Esophagus muscularis mucosa (tissue), 4 donors: ENCODE measurements at regions not wholly inside any gene's neighbourhood (a gene's known extent, or its start where the extent isn't known, plus 50 kb on each side); places are given as distances from the start of the nearest gene placed in this dataset.

Experiments
- DNase-seq: peaks from one replicate; pipeline ENCODE4 v3.0.0-alpha.2; 2017; ENCODE audit errors: extremely low spot score
- H3K27ac ChIP-seq, 4 donors: fragments of 200-600 bp; sonication (generic); replicated peaks in 1 of 4; 1 replicate in 3 of 4; 2 replicates in 1 of 4; pipeline ENCODE4 v1.5.1; 2016 to 2019; ENCODE audit warnings: mild to moderate bottlenecking in 1 of 4
- H3K27me3 ChIP-seq, 4 donors: fragments of 200-600 bp; sonication (generic); one replicate each; pipeline versions ENCODE4 v1.5.1 to v1.6.0; 2016 to 2019
- H3K36me3 ChIP-seq, 4 donors: fragments of 200-600 bp; sonication (generic); one replicate each; pipeline ENCODE4 v1.5.1; 2016 to 2019
- H3K4me1 ChIP-seq, 4 donors: fragments of 200-600 bp; sonication (generic); one replicate each; pipeline ENCODE4 v1.5.1; 2016 to 2019
- H3K4me3 ChIP-seq, 4 donors: fragments of 200-600 bp; sonication (generic); 1 replicate in 2 of 4; 2 replicates in 2 of 4; pipeline ENCODE4 v1.5.1; 2016 to 2019; ENCODE audit warnings: mild to moderate bottlenecking in 4 of 4, moderate library complexity in 1 of 4
- H3K9me3 ChIP-seq, 4 donors: fragments of 200-600 bp; sonication (generic); 1 replicate in 3 of 4; 2 replicates in 1 of 4; pipeline ENCODE4 v1.5.1; 2016 to 2019
- CTCF ChIP-seq, 3 experiments: fragments of 200-600 bp in 2 of 3; fragments of 450-650 bp in 1 of 3; sonication (generic) in 2 of 3; IDR thresholded peaks; one replicate each; pipeline ENCODE4 v1.5.1; 2017 to 2019; ENCODE audit warnings: antibody characterized with exemption in 3 of 3, mild to moderate bottlenecking in 2 of 3, moderate library complexity in 1 of 3
- EP300 ChIP-seq: sonication (generic); formaldehyde crosslinking; IDR thresholded peaks from one replicate; pipeline ENCODE4 v1.6.1; 2017; ENCODE audit warnings: antibody characterized with exemption
- POLR2A ChIP-seq: fragments of 450-650 bp; IDR thresholded peaks from one replicate; pipeline ENCODE4 v1.6.1; 2017; ENCODE audit warnings: antibody characterized with exemption, moderate library complexity, mild to moderate bottlenecking, low read depth
- POLR2AphosphoS5 ChIP-seq, 2 donors: sonication (generic); formaldehyde crosslinking; IDR thresholded peaks; one replicate each; pipeline ENCODE4 v1.6.1; 2017; ENCODE audit warnings: antibody characterized with exemption in 2 of 2
- WGBS: methylation state at CpG from one replicate; pipeline ENCODE4 v1.1.5; 2018; 5-methylcytosine and 5-hydroxymethylcytosine counted together
- intact Hi-C: fragments of 100-400 bp; cut with DNase I; formaldehyde crosslinking; loops from one replicate; pipeline ENCODE4 v1.15.1; 2023

GRCh38 chr9:119773823-119774222 lies 404.6 kb upstream of the BRINP1 start:
- TF ChIP-seq EP300 = no peak
- TF ChIP-seq POLR2AphosphoS5 (IDR thresholded peaks at IDR 0.05) = no peak
- TF ChIP-seq CTCF (IDR thresholded peaks at IDR 0.05) = no peak
- no peak for TF ChIP-seq POLR2A
- Histone ChIP-seq H3K9me3 (no peaks in the 10 kb centered on the region), H3K4me1 (no peaks in the 10 kb centered on the region), H3K36me3 (no peaks in the 10 kb centered on the region), H3K4me3 (no peak overlapping the region), H3K27ac (no peak overlapping the region), H3K27me3 (no peaks in the 10 kb centered on the region)
- 49% methylated on average over 2 of the region's 2 CpGs for WGBS
- intact Hi-C loops = no loop called here
- DNase-seq = no peak

GRCh38 chr9:119771341-119771740 lies 402.1 kb upstream of the BRINP1 start:
- no peak for DNase-seq
- no peaks in the 10 kb centered on the region for H3K4me1 ChIP-seq
- H3K4me3 ChIP-seq = no peak overlapping the region
- H3K36me3 ChIP-seq = no peaks in the 10 kb centered on the region
- whole genome bisulfite sequencing = 88% methylated on average over 1 of the region's 1 CpG
- no peak overlapping the region for H3K27ac ChIP-seq
- TF ChIP-seq POLR2AphosphoS5 (IDR thresholded peaks at IDR 0.05) (no peak), CTCF (IDR thresholded peaks at IDR 0.05) (no peak), POLR2A (no peak), EP300 (no peak)
- intact Hi-C loops = no loop called here
- H3K27me3 ChIP-seq = no peaks in the 10 kb centered on the region
- no peaks in the 10 kb centered on the region for H3K9me3 ChIP-seq

GRCh38 chr9:119768266-119768665 lies 399.0 kb upstream of the BRINP1 start:
- H3K9me3 ChIP-seq = no peaks in the 10 kb centered on the region
- no peak for DNase-seq
- no peaks in the 10 kb centered on the region for H3K27me3 ChIP-seq
- TF ChIP-seq EP300 = no peak
- no peak for TF ChIP-seq POLR2A
- no peaks in the 10 kb centered on the region for H3K36me3 ChIP-seq
- WGBS = 42% methylated on average over 3 of the region's 3 CpGs
- H3K4me1 ChIP-seq = no peaks in the 10 kb centered on the region
- H3K27ac ChIP-seq = no peak overlapping the region
- H3K4me3 ChIP-seq = no peak overlapping the region
- intact Hi-C loops = no loop called here

GRCh38 chr9:119765632-119766175 lies 396.5 kb upstream of the BRINP1 start:
- H3K27ac ChIP-seq = no peak overlapping the region
- TF ChIP-seq CTCF (IDR thresholded peaks at IDR 0.05) = no peak
- no peak for TF ChIP-seq POLR2A
- TF ChIP-seq EP300 = no peak
- TF ChIP-seq POLR2AphosphoS5 (IDR thresholded peaks at IDR 0.05) = no peak
- H3K36me3 ChIP-seq = no peaks in the 10 kb centered on the region
- no peaks in the 10 kb centered on the region for H3K4me1 ChIP-seq
- 76% methylated on average over 2 of the region's 2 CpGs for WGBS
- intact Hi-C loops = no loop called here
- DNase-seq = no peak
- no peak overlapping the region for H3K4me3 ChIP-seq
- no peaks in the 10 kb centered on the region for H3K27me3 ChIP-seq
- H3K9me3 ChIP-seq = no peaks in the 10 kb centered on the region

- no peak for TF ChIP-seq POLR2A
- intact Hi-C loops = no loop called here
These were observed 394.0 kb upstream of the BRINP1 start for GRCh38 chr9:119763260-119763659.

GRCh38 chr9:119761812-119762211 lies 392.6 kb upstream of the BRINP1 start:
- intact Hi-C loops = no loop called here
- no peaks in the 10 kb centered on the region for H3K36me3 ChIP-seq
- no peak overlapping the region for H3K4me3 ChIP-seq
- peaks cover 0 to 6% (median 0%) of the 10 kb centered on the region in 4 donors for H3K27me3 ChIP-seq
- H3K27ac ChIP-seq = no peak overlapping the region
- no peaks in the 10 kb centered on the region for H3K4me1 ChIP-seq
- 78% methylated on average over 2 of the region's 2 CpGs for WGBS
- H3K9me3 ChIP-seq = no peaks in the 10 kb centered on the region
- TF ChIP-seq POLR2AphosphoS5 (IDR thresholded peaks at IDR 0.05) = no peak
- TF ChIP-seq EP300 = no peak
- no peak for TF ChIP-seq POLR2A
- TF ChIP-seq CTCF (IDR thresholded peaks at IDR 0.05) = no peak
- DNase-seq = no peak

More at GRCh38 chr9:119763260-119763659, 394.0 kb upstream of the BRINP1 start:
- Histone ChIP-seq H3K9me3 (no peaks in the 10 kb centered on the region), H3K27me3 (peaks cover 0 to 6% (median 0%) of the 10 kb centered on the region in 4 donors), H3K27ac (no peak overlapping the region), H3K4me3 (no peak overlapping the region), H3K4me1 (no peaks in the 10 kb centered on the region), H3K36me3 (no peaks in the 10 kb centered on the region)
- DNase-seq = no peak
- 43% methylated on average over 3 of the region's 3 CpGs for WGBS
